ENCODE measurements at regions not wholly inside any gene's neighbourhood (a gene's known extent, or its start where the extent isn't known, plus 50 kb on each side); places are given as distances from the start of the nearest gene placed in this dataset.

DNA sequence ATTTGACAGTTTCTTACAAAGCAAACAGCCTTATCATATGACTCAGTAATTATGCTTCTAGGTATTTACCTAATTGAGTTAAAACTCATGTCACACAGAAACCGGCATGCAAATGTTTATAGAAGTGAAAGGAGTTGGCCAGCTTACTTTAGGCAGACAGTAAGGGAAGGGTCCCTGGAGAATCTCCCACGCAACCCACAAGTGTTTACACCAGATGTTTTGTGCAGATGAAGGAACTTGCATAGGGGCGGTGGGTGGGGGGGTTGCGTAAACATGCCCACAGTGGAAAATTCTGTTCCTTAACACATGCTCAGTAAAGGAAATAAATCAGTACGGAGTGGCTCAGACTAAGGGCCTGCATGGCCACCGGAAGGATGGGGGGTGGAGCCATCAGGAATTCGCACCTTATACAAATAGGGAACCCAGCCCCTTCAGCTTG is 330.5 kb upstream of the AADAT start:
- H3F3A ChIP-seq (ENCODE audit: low read length, unreplicated experiment), result no peaks in the 10 kb centered on the region
- H3K4me1 ChIP-seq (ENCODE audit: insufficient read depth, low read length), result peaks cover 20% of the 10 kb centered on the region
- DNase-seq (peak; percentile 14), ATAC-seq (peak; percentile 35)
- ChIA-PET CTCF (no interaction called here), POLR2A (ENCODE audit: unreplicated experiment) (no interaction called here)
- no peaks in the 10 kb centered on the region for H4K20me1 ChIP-seq (ENCODE audit: low read length)
- no peaks in the 10 kb centered on the region for H3K36me3 ChIP-seq (ENCODE audit: low read depth, low read length)
- no peaks in the 10 kb centered on the region for H3K27me3 ChIP-seq (ENCODE audit: low read length)
- no peaks in the 10 kb centered on the region for H3K9me3 ChIP-seq (ENCODE audit: low read length)
- no peak for TF ChIP-seq EZH2phosphoT487 (IDR thresholded peaks at IDR 0.05; ENCODE audit: borderline replicate concordance, low read length)
- no peak for TF ChIP-seq CTCF (conservative IDR thresholded peaks at IDR 0.05; ENCODE audit: low read depth, low read length)
- peak overlapping the region; percentile 20; the same call in 1 of the 2 replicates for H3K27ac ChIP-seq (ENCODE audit: low read length)
- H3K4me3 ChIP-seq (ENCODE audit: low read length), result no peak overlapping the region
- H3K79me2 ChIP-seq (ENCODE audit: low read length), result no peaks in the 10 kb centered on the region
- H3K9me2 ChIP-seq (replicated peaks; ENCODE audit: low read length), result no peaks in the 10 kb centered on the region
- H3K9ac ChIP-seq (ENCODE audit: low read length), result no peak overlapping the region
- H2AFZ ChIP-seq (ENCODE audit: low read length), result peak overlapping the region; percentile 53
- H3K4me2 ChIP-seq (ENCODE audit: low read length), result peak overlapping the region; percentile 34
- BruUV-seq (replicated peaks), result no TSS peak
- intact Hi-C loops (cut with micrococcal nuclease), result no loop called here

DNA sequence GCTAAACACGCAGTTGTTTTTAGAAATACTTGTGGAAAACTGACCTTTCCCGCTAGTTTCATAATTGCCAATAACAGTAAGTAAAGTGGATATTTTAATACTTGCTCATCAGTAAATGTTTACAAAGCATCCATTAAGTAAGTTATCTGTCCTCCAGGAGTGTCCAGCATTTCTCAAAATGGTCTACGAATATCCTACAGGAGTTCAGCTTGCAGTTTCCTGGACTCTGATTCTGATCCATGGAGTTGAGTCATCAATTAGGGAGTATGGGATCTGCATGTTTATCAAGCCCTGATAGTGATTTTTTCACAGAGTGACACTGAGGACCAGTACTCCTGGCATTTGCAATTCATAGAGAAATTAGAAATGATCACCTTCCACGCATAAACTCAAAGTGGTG is 325.2 kb upstream of the AADAT start:
- ChIA-PET CTCF (no interaction called here), POLR2A (ENCODE audit: unreplicated experiment) (interaction anchor here (0.6 kb wide), 1 partner anchor 12 kb away, joined by 3 read pairs; no protein-coding TSS in a partner anchor)
- Histone ChIP-seq H3K4me3 (ENCODE audit: low read length) (no peak overlapping the region), H4K20me1 (ENCODE audit: low read length) (no peaks in the 10 kb centered on the region), H3K27me3 (ENCODE audit: low read length) (no peaks in the 10 kb centered on the region), H3K9me2 (replicated peaks; ENCODE audit: low read length) (no peaks in the 10 kb centered on the region), H3K9me3 (ENCODE audit: low read length) (no peaks in the 10 kb centered on the region), H3K79me2 (ENCODE audit: low read length) (no peaks in the 10 kb centered on the region), H3K9ac (ENCODE audit: low read length) (no peak overlapping the region), H3K4me1 (ENCODE audit: insufficient read depth, low read length) (peaks cover 15% of the 10 kb centered on the region), H3K27ac (ENCODE audit: low read length) (no peak overlapping the region), H3K36me3 (ENCODE audit: low read depth, low read length) (no peaks in the 10 kb centered on the region), H3F3A (ENCODE audit: low read length, unreplicated experiment) (no peaks in the 10 kb centered on the region), H3K4me2 (ENCODE audit: low read length) (peak overlapping the region; percentile 47), H2AFZ (ENCODE audit: low read length) (peak overlapping the region; percentile 25; the same call in 1 of the 2 replicates)
- ATAC-seq (peak; percentile 20; the same call in 1 of the 2 replicates), DNase-seq (peak; percentile 17)
- TF ChIP-seq CTCF (conservative IDR thresholded peaks at IDR 0.05; ENCODE audit: low read depth, low read length) (no peak), EZH2 (IDR thresholded peaks at IDR 0.05; ENCODE audit: low read length, unreplicated experiment) (no peak), EZH2phosphoT487 (IDR thresholded peaks at IDR 0.05; ENCODE audit: borderline replicate concordance, low read length) (no peak)
- intact Hi-C loops (cut with micrococcal nuclease), result no loop called here
- BruUV-seq (replicated peaks), result no TSS peak

DNA sequence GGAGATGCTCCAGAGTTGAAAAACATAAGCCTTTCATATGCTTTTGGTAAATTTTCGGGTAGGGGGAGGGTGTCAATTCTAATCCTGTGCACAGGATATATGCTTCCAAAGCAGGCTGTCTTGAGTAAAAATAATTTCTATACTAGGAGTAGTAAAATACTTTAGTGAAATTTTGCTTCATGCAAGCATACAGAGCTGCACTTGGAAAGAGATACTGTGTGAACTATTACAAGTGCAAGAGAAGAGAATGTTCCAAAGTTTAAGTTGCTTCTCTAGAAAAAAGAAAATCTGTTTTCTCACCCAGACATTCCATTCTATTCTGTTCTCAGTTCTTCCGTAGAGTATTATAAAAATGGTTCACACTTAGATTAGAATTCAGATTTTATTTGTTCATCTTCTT is 324.6 kb upstream of the AADAT start:
- no peak for TF ChIP-seq EZH2 (IDR thresholded peaks at IDR 0.05; ENCODE audit: low read length, unreplicated experiment)
- TF ChIP-seq EZH2phosphoT487 (IDR thresholded peaks at IDR 0.05; ENCODE audit: borderline replicate concordance, low read length), result no peak
- no peak for TF ChIP-seq CTCF (conservative IDR thresholded peaks at IDR 0.05; ENCODE audit: low read depth, low read length)
- Histone ChIP-seq H3K9ac (ENCODE audit: low read length) (no peak overlapping the region), H3K4me1 (ENCODE audit: insufficient read depth, low read length) (peaks cover 13% of the 10 kb centered on the region; the same call in 1 of the 2 replicates), H3K4me2 (ENCODE audit: low read length) (peak overlapping the region; percentile 47), H3K9me3 (ENCODE audit: low read length) (no peaks in the 10 kb centered on the region), H3F3A (ENCODE audit: low read length, unreplicated experiment) (no peaks in the 10 kb centered on the region), H3K36me3 (ENCODE audit: low read depth, low read length) (no peaks in the 10 kb centered on the region), H3K9me2 (replicated peaks; ENCODE audit: low read length) (no peaks in the 10 kb centered on the region), H4K20me1 (ENCODE audit: low read length) (no peaks in the 10 kb centered on the region), H2AFZ (ENCODE audit: low read length) (peak overlapping the region; percentile 25; the same call in 1 of the 2 replicates), H3K4me3 (ENCODE audit: low read length) (no peak overlapping the region), H3K79me2 (ENCODE audit: low read length) (no peaks in the 10 kb centered on the region), H3K27ac (ENCODE audit: low read length) (no peak overlapping the region), H3K27me3 (ENCODE audit: low read length) (no peaks in the 10 kb centered on the region)
- ChIA-PET CTCF (no interaction called here), POLR2A (ENCODE audit: unreplicated experiment) (no interaction called here)
- DNase-seq (no peak), ATAC-seq (no peak)
- BruUV-seq (replicated peaks), result no TSS peak
- intact Hi-C loops (cut with micrococcal nuclease), result no loop called here
